ENCODE measurements at regions not wholly inside any gene's neighbourhood (a gene's known extent, or its start where the extent isn't known, plus 50 kb on each side); places are given as distances from the start of the nearest gene placed in this dataset.

DNA sequence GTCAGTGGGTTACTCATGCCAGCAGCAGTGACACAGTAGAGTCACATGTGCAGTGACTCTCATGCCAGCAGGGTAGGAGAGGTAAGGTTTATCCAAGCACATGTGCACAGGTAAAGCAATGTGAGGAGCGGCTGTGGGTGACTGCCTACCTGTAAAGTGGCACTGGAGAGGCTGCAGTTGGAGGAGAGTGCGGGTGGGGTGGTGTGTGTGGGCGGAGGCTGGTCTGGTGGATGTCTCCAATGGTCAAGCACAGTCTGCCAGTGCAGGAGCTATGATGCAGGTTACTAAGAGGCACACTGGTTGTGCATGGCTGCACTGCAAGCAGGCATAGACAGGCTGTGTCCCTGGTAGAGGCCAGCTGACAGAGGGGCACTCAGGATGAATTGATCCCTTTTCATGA is 588.2 kb upstream of the FTMT start:
- H3K4me1 ChIP-seq (ENCODE audit: control insufficient read depth in 2 of 2, insufficient read depth in 2 of 2, low read length in 2 of 2): no peaks in the 10 kb centered on the region
- WGBS: 94% methylated on average over 3 of the region's 3 CpGs
- H3K9me3 ChIP-seq (ENCODE audit: control insufficient read depth in 2 of 2, insufficient read depth in 1 of 2, low read length in 1 of 2): peaks cover 2 to 9% of the 10 kb centered on the region in 2 donors
- no peak overlapping the region for H3K27ac ChIP-seq (ENCODE audit: low read depth in 1 of 2, low read length in 1 of 2)
- H3K27me3 ChIP-seq (ENCODE audit: control insufficient read depth in 2 of 2, insufficient read depth in 1 of 2, low read length in 1 of 2): no peaks in the 10 kb centered on the region
- H3K4me3 ChIP-seq (ENCODE audit: low read length in 2 of 2): no peak overlapping the region
- DNase-seq (ENCODE audit: low read depth in 6 of 9, low spot score in 9 of 9): no peak
- H3K36me3 ChIP-seq (ENCODE audit: control insufficient read depth in 2 of 2, insufficient read depth in 2 of 2, low read length in 1 of 2): no peaks in the 10 kb centered on the region

DNA sequence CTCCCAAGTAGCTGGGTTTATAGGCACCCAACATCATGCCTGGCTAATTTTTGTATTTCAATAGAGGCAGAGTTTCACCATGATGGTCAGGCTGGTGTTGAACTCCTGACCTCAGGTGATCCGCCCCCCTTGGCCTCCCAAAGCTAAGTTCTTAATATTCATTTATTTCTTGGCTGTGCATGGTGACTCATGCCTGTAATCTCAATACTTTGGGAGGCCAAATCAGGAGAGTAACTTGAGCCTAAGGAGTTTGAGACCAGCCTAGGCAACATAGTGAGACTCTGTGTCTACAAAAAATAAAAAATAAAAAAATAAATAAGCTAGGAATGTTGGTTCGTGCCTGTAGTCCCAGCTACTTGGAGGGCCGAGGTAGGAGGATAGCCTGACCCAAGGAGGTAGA is 587.1 kb upstream of the FTMT start:
- WGBS: 85% methylated on average over 3 of the region's 3 CpGs
- H3K27ac ChIP-seq (ENCODE audit: low read depth in 1 of 2, low read length in 1 of 2): no peak overlapping the region
- DNase-seq (ENCODE audit: low read depth in 6 of 9, low spot score in 9 of 9): no peak
- no peak overlapping the region for H3K4me3 ChIP-seq (ENCODE audit: low read length in 2 of 2)
- H3K36me3 ChIP-seq (ENCODE audit: control insufficient read depth in 2 of 2, insufficient read depth in 2 of 2, low read length in 1 of 2): no peaks in the 10 kb centered on the region
- no peaks in the 10 kb centered on the region for H3K4me1 ChIP-seq (ENCODE audit: control insufficient read depth in 2 of 2, insufficient read depth in 2 of 2, low read length in 2 of 2)
- no peaks in the 10 kb centered on the region for H3K27me3 ChIP-seq (ENCODE audit: control insufficient read depth in 2 of 2, insufficient read depth in 1 of 2, low read length in 1 of 2)
- H3K9me3 ChIP-seq (ENCODE audit: control insufficient read depth in 2 of 2, insufficient read depth in 1 of 2, low read length in 1 of 2): peaks cover 2 to 9% of the 10 kb centered on the region in 2 donors

DNA sequence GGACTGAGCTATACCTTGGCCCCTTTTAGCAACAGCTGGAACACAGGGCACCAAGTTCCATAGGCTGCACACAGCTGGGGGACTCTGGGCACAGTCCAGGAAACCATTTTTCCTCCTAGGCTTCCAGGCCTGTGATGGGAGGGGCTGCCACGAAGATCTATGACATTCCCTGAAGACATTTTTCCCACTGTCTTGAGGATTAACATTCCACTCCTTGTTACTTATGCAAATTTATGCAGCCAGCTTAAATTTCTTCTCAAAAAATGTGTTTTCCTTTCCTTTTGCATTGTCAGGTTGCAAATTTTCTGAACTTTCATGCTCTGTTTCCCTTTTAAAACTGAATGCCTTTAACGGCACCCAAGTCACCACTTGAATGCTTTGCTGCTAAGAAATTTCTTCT is 580.1 kb upstream of the FTMT start:
- no peaks in the 10 kb centered on the region for H3K27me3 ChIP-seq (ENCODE audit: control insufficient read depth in 2 of 2, insufficient read depth in 1 of 2, low read length in 1 of 2)
- no peaks in the 10 kb centered on the region for H3K36me3 ChIP-seq (ENCODE audit: control insufficient read depth in 2 of 2, insufficient read depth in 2 of 2, low read length in 1 of 2)
- no peak overlapping the region for H3K4me3 ChIP-seq (ENCODE audit: low read length in 2 of 2)
- DNase-seq (ENCODE audit: low read depth in 6 of 9, low spot score in 9 of 9): no peak
- no peaks in the 10 kb centered on the region for H3K9me3 ChIP-seq (ENCODE audit: control insufficient read depth in 2 of 2, insufficient read depth in 1 of 2, low read length in 1 of 2)
- no peak overlapping the region for H3K27ac ChIP-seq (ENCODE audit: low read depth in 1 of 2, low read length in 1 of 2)
- 82% methylated on average over 2 of the region's 2 CpGs for WGBS
- no peaks in the 10 kb centered on the region for H3K4me1 ChIP-seq (ENCODE audit: control insufficient read depth in 2 of 2, insufficient read depth in 2 of 2, low read length in 2 of 2)

DNA sequence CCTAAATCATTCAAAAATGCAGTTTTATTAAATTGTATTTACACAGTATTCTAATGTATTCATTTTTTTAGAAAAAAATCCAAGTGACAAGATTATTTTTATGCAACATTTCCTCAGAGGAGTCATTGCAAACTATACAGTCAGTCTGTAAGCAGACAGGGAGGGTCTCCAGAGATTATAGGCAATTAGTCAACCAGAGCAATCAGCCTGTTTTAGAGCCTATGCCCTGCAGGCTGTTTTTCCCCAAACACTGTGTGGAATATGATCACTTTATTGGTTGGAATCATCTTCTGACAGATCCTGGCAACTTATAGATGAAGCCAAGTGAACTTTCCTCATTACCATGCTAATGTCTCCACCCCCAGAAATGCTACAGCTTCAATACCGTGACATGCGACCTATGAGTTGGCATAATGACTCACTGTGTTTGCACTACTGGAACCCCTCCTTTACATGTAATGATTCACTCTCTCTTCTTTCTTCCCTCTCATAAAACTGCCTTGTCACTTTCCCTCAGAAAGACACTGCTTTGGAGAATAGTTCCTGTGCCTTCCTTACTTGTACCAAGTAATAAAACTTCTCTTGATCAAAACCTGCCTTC is 577.7 kb upstream of the FTMT start:
- Histone ChIP-seq H3K9me3 (ENCODE audit: control insufficient read depth in 2 of 2, insufficient read depth in 1 of 2, low read length in 1 of 2) (no peaks in the 10 kb centered on the region), H3K4me1 (ENCODE audit: control insufficient read depth in 2 of 2, insufficient read depth in 2 of 2, low read length in 2 of 2) (no peaks in the 10 kb centered on the region), H3K36me3 (ENCODE audit: control insufficient read depth in 2 of 2, insufficient read depth in 2 of 2, low read length in 1 of 2) (no peaks in the 10 kb centered on the region), H3K27ac (ENCODE audit: low read depth in 1 of 2, low read length in 1 of 2) (no peak overlapping the region), H3K4me3 (ENCODE audit: low read length in 2 of 2) (no peak overlapping the region), H3K27me3 (ENCODE audit: control insufficient read depth in 2 of 2, insufficient read depth in 1 of 2, low read length in 1 of 2) (no peaks in the 10 kb centered on the region)
- DNase-seq (ENCODE audit: low read depth in 6 of 9, low spot score in 9 of 9): no peak
- WGBS: 98% methylated on average over 2 of the region's 2 CpGs

- H3K27ac ChIP-seq (ENCODE audit: low read depth in 1 of 2, low read length in 1 of 2): no peak overlapping the region
- no peak for DNase-seq (ENCODE audit: low read depth in 6 of 9, low spot score in 9 of 9)
- H3K36me3 ChIP-seq (ENCODE audit: control insufficient read depth in 2 of 2, insufficient read depth in 2 of 2, low read length in 1 of 2): no peaks in the 10 kb centered on the region
- H3K4me3 ChIP-seq (ENCODE audit: low read length in 2 of 2): no peak overlapping the region
- H3K4me1 ChIP-seq (ENCODE audit: control insufficient read depth in 2 of 2, insufficient read depth in 2 of 2, low read length in 2 of 2): no peaks in the 10 kb centered on the region
- 95% methylated on average over 4 of the region's 4 CpGs for WGBS
- no peaks in the 10 kb centered on the region for H3K9me3 ChIP-seq (ENCODE audit: control insufficient read depth in 2 of 2, insufficient read depth in 1 of 2, low read length in 1 of 2)
- H3K27me3 ChIP-seq (ENCODE audit: control insufficient read depth in 2 of 2, insufficient read depth in 1 of 2, low read length in 1 of 2): no peaks in the 10 kb centered on the region
Observed at GRCh38 chr5:121279801-121280200, 571.9 kb upstream of the FTMT start.

DNA sequence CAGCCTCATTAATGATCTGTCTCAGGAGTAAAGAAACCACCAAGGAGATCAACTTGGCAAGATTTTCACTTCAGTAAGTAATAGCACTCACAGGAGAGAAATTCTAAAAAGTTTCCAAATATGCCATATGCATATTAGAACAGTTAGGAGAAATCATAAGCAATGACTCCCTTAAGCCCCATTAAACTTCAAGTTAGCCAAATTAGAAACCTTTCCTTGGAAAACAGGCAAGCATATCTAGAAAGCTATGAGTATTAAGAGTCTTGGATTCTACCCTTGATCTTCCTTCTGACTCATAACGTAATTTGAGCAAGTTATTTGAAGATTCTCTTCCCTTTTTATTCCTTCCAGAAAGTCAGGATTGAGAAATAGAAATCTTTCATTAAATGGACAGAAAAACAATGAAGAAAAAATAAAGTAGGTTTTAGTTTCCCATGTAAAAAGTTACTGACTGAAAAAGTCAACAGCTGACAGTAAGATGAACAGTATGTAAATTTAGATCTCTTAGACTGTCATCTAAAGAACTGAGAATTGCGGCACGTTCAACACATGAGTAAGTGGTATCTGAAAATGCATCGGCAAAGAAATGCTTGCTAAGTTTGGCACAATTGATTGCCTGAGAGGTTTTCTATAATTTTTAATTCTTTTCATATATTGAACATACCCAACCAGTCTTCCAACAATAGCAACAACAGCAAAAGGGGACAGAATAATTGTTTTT is 565.7 kb upstream of the FTMT start:
- no peak for DNase-seq (ENCODE audit: low read depth in 6 of 9, low spot score in 9 of 9)
- Histone ChIP-seq H3K27ac (ENCODE audit: low read depth in 1 of 2, low read length in 1 of 2) (no peak overlapping the region), H3K4me1 (ENCODE audit: control insufficient read depth in 2 of 2, insufficient read depth in 2 of 2, low read length in 2 of 2) (no peaks in the 10 kb centered on the region), H3K4me3 (ENCODE audit: low read length in 2 of 2) (no peak overlapping the region), H3K9me3 (ENCODE audit: control insufficient read depth in 2 of 2, insufficient read depth in 1 of 2, low read length in 1 of 2) (no peaks in the 10 kb centered on the region), H3K36me3 (ENCODE audit: control insufficient read depth in 2 of 2, insufficient read depth in 2 of 2, low read length in 1 of 2) (no peaks in the 10 kb centered on the region), H3K27me3 (ENCODE audit: control insufficient read depth in 2 of 2, insufficient read depth in 1 of 2, low read length in 1 of 2) (no peaks in the 10 kb centered on the region)
- WGBS: 92% methylated on average over 4 of the region's 4 CpGs

- no peaks in the 10 kb centered on the region for H3K9me3 ChIP-seq (ENCODE audit: control insufficient read depth in 2 of 2, insufficient read depth in 1 of 2, low read length in 1 of 2)
- no peaks in the 10 kb centered on the region for H3K36me3 ChIP-seq (ENCODE audit: control insufficient read depth in 2 of 2, insufficient read depth in 2 of 2, low read length in 1 of 2)
- H3K4me1 ChIP-seq (ENCODE audit: control insufficient read depth in 2 of 2, insufficient read depth in 2 of 2, low read length in 2 of 2): no peaks in the 10 kb centered on the region
- H3K27me3 ChIP-seq (ENCODE audit: control insufficient read depth in 2 of 2, insufficient read depth in 1 of 2, low read length in 1 of 2): no peaks in the 10 kb centered on the region
- no peak for DNase-seq (ENCODE audit: low read depth in 6 of 9, low spot score in 9 of 9)
- 92% methylated on average over 1 of the region's 1 CpG for WGBS
- H3K27ac ChIP-seq (ENCODE audit: low read depth in 1 of 2, low read length in 1 of 2): no peak overlapping the region
- H3K4me3 ChIP-seq (ENCODE audit: low read length in 2 of 2): no peak overlapping the region
Observed at GRCh38 chr5:121288781-121289180, 562.9 kb upstream of the FTMT start.

DNA sequence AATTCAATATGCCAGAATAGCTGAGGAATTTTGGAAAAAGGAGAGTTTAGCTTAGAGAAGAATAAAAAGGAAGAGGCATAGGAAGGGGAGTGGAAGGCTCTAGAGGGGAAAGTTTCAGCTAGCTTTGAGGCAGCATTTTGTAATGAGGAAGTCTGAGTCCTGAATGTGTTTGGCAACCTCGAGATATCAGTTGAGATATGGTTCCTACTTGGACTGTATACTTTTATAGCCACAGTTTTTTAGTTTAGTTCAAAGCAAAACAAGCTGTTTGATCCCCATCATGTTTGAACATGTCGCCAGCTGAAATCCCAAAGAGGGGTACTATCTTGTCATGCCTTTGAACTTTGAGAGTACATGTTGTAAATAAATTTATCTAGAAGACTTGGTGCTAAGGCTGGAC is 559.0 kb upstream of the FTMT start:
- Histone ChIP-seq H3K4me1 (ENCODE audit: control insufficient read depth in 2 of 2, insufficient read depth in 2 of 2, low read length in 2 of 2) (no peaks in the 10 kb centered on the region), H3K27ac (ENCODE audit: low read depth in 1 of 2, low read length in 1 of 2) (no peak overlapping the region), H3K27me3 (ENCODE audit: control insufficient read depth in 2 of 2, insufficient read depth in 1 of 2, low read length in 1 of 2) (no peaks in the 10 kb centered on the region), H3K4me3 (ENCODE audit: low read length in 2 of 2) (no peak overlapping the region), H3K9me3 (ENCODE audit: control insufficient read depth in 2 of 2, insufficient read depth in 1 of 2, low read length in 1 of 2) (no peaks in the 10 kb centered on the region), H3K36me3 (ENCODE audit: control insufficient read depth in 2 of 2, insufficient read depth in 2 of 2, low read length in 1 of 2) (no peaks in the 10 kb centered on the region)
- WGBS: 41% methylated on average over 2 of the region's 2 CpGs
- DNase-seq (ENCODE audit: low read depth in 6 of 9, low spot score in 9 of 9): no peak

DNA sequence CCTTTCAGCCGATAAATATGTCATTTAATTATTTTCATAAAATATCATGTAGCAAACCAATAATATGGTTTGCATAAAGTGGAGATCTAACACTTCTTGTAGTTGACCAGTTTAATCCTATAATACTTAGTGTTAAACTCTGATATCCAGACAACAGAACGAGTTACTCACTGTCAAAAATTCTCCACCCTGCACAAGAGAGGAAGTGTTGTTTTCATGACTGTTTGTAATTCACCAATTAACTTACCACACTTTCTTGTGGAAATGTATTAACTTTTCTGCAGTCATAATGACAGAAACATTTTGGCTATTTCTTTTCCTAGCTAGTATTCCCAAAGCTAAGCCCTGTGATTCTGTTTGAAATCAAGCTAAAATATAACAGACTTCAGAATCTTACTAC is 555.3 kb upstream of the FTMT start:
- H3K27ac ChIP-seq (ENCODE audit: low read depth in 1 of 2, low read length in 1 of 2): no peak overlapping the region
- WGBS: 52% methylated on average over 2 of the region's 2 CpGs
- no peak for DNase-seq (ENCODE audit: low read depth in 6 of 9, low spot score in 9 of 9)
- no peaks in the 10 kb centered on the region for H3K27me3 ChIP-seq (ENCODE audit: control insufficient read depth in 2 of 2, insufficient read depth in 1 of 2, low read length in 1 of 2)
- no peaks in the 10 kb centered on the region for H3K36me3 ChIP-seq (ENCODE audit: control insufficient read depth in 2 of 2, insufficient read depth in 2 of 2, low read length in 1 of 2)
- no peaks in the 10 kb centered on the region for H3K4me1 ChIP-seq (ENCODE audit: control insufficient read depth in 2 of 2, insufficient read depth in 2 of 2, low read length in 2 of 2)
- no peaks in the 10 kb centered on the region for H3K9me3 ChIP-seq (ENCODE audit: control insufficient read depth in 2 of 2, insufficient read depth in 1 of 2, low read length in 1 of 2)
- H3K4me3 ChIP-seq (ENCODE audit: low read length in 2 of 2): no peak overlapping the region

Data from thymus (tissue), 11 donors.